ENCODE measurements at regions not wholly inside any gene's neighbourhood (a gene's known extent, or its start where the extent isn't known, plus 50 kb on each side); places are given as distances from the start of the nearest gene placed in this dataset.
"Not testable (repeated sequence)": the region's sequence is repeated elsewhere in the genome, so short reads cannot be mapped to it uniquely, and the experiment has no call there.

GRCh38 chr7:66503551-66504031 is 125.1 kb upstream of the KCTD7 start:
- no peaks in the 10 kb centered on the region for H3K9me3 ChIP-seq
- DNase-seq (ENCODE audit: low spot score) (no peak), ATAC-seq (ENCODE audit: insufficient number of reproducible peaks, low FRiP score, low read depth) (no peak)
- no peak overlapping the region for H3K27ac ChIP-seq
- no peaks in the 10 kb centered on the region for H3K27me3 ChIP-seq (replicated peaks; ENCODE audit: insufficient read depth)
- TF ChIP-seq CTCF (IDR thresholded peaks at IDR 0.05), result no peak
- H3K4me3 ChIP-seq, result no peak overlapping the region
- H3K36me3 ChIP-seq, result no peaks in the 10 kb centered on the region
- H3K4me1 ChIP-seq (ENCODE audit: control insufficient read depth in 1 of 2, low read depth in 2 of 2), result peaks cover 0 to 12% of the 10 kb centered on the region in 2 donors

GRCh38 chr7:66504131-66504530 is 124.5 kb upstream of the KCTD7 start:
- H3K27ac ChIP-seq, result no peak overlapping the region
- no peaks in the 10 kb centered on the region for H3K9me3 ChIP-seq
- H3K27me3 ChIP-seq (replicated peaks; ENCODE audit: insufficient read depth), result no peaks in the 10 kb centered on the region
- no peak overlapping the region for H3K4me3 ChIP-seq
- peaks cover 0 to 12% of the 10 kb centered on the region in 2 donors for H3K4me1 ChIP-seq (ENCODE audit: control insufficient read depth in 1 of 2, low read depth in 2 of 2)
- no peaks in the 10 kb centered on the region for H3K36me3 ChIP-seq
- no peak for TF ChIP-seq CTCF (IDR thresholded peaks at IDR 0.05)
- no peak for ATAC-seq (ENCODE audit: insufficient number of reproducible peaks, low FRiP score, low read depth)
- no peak for DNase-seq (ENCODE audit: low spot score)

GRCh38 chr7:66505009-66505408 is 123.7 kb upstream of the KCTD7 start:
- DNase-seq (ENCODE audit: low spot score), result no peak

GRCh38 chr7:66505531-66506451 is 122.9 kb upstream of the KCTD7 start:
- Histone ChIP-seq H3K27ac (no peak overlapping the region), H3K9me3 (no peaks in the 10 kb centered on the region), H3K4me3 (peak overlapping the region; percentile 66), H3K4me1 (ENCODE audit: control insufficient read depth in 1 of 2, low read depth in 2 of 2) (peaks cover 0 to 12% of the 10 kb centered on the region in 2 donors), H3K27me3 (replicated peaks; ENCODE audit: insufficient read depth) (no peaks in the 10 kb centered on the region), H3K36me3 (no peaks in the 10 kb centered on the region)
- DNase-seq (ENCODE audit: low spot score) (no peak), ATAC-seq (ENCODE audit: insufficient number of reproducible peaks, low FRiP score, low read depth) (no peak)
- no peak for TF ChIP-seq CTCF (IDR thresholded peaks at IDR 0.05)

More at GRCh38 chr7:66505009-66505408, 123.7 kb upstream of the KCTD7 start:
- no peak overlapping the region for H3K27ac ChIP-seq
- TF ChIP-seq CTCF (IDR thresholded peaks at IDR 0.05), result no peak
- peaks cover 0 to 12% of the 10 kb centered on the region in 2 donors for H3K4me1 ChIP-seq (ENCODE audit: control insufficient read depth in 1 of 2, low read depth in 2 of 2)
- H3K36me3 ChIP-seq, result no peaks in the 10 kb centered on the region
- H3K4me3 ChIP-seq, result no peak overlapping the region
- no peak for ATAC-seq (ENCODE audit: insufficient number of reproducible peaks, low FRiP score, low read depth)
- H3K9me3 ChIP-seq, result no peaks in the 10 kb centered on the region
- no peaks in the 10 kb centered on the region for H3K27me3 ChIP-seq (replicated peaks; ENCODE audit: insufficient read depth)

- not testable (repeated sequence) for H3K36me3 ChIP-seq; H3K27me3 ChIP-seq (replicated peaks; ENCODE audit: insufficient read depth); DNase-seq (ENCODE audit: low spot score); H3K27ac ChIP-seq; ATAC-seq (ENCODE audit: insufficient number of reproducible peaks, low FRiP score, low read depth); H3K9me3 ChIP-seq
- H3K4me3 ChIP-seq, result peak overlapping the region; percentile 66
- H3K4me1 ChIP-seq (ENCODE audit: control insufficient read depth in 1 of 2, low read depth in 2 of 2), result peaks cover 0 to 12% of the 10 kb centered on the region in 2 donors
These were observed 122.0 kb upstream of the KCTD7 start for GRCh38 chr7:66506703-66507102.

Measured in thoracic aorta (tissue), 2 donors.